GM18909 (cell line): ENCODE measurements at regions not wholly inside any gene's neighbourhood (a gene's known extent, or its start where the extent isn't known, plus 50 kb on each side); places are given as distances from the start of the nearest gene placed in this dataset.

Experiments
- ATAC-seq: cut with Tn5 transposase; IDR thresholded peaks from one replicate; pipeline ENCODE4 v1.9.1; 2021; ENCODE audit warnings: mild to moderate bottlenecking; ENCODE audit not compliant: unreplicated experiment, poor library complexity

GRCh38 chr20:9981829-9982228 lies 53.0 kb upstream of the ANKEF1 start:
- no peak for ATAC-seq

- peak; percentile 97 for ATAC-seq
Measured at GRCh38 chr20:9978397-9979004, 56.3 kb upstream of the ANKEF1 start.

GRCh38 chr20:9977629-9978028 lies 57.2 kb upstream of the ANKEF1 start:
- no peak for ATAC-seq

GRCh38 chr20:9974324-9974723 lies 60.5 kb upstream of the ANKEF1 start:
- no peak for ATAC-seq

- ATAC-seq: no peak
Measured at GRCh38 chr20:9971746-9972145, 63.0 kb upstream of the ANKEF1 start.

GRCh38 chr20:9969626-9970025 lies 65.2 kb upstream of the ANKEF1 start:
- no peak for ATAC-seq

GRCh38 chr20:9968015-9968414 lies 66.8 kb upstream of the ANKEF1 start:
- no peak for ATAC-seq

GRCh38 chr20:9966966-9967365 lies 67.8 kb upstream of the ANKEF1 start:
- ATAC-seq: no peak

GRCh38 chr20:9963029-9963428 lies 71.8 kb upstream of the ANKEF1 start:
- ATAC-seq: no peak

- no peak for ATAC-seq
Measured at GRCh38 chr20:9958693-9959092, 76.1 kb upstream of the ANKEF1 start.

GRCh38 chr20:9955646-9956045 lies 79.1 kb upstream of the ANKEF1 start:
- ATAC-seq: no peak

- ATAC-seq: no peak
Measured at GRCh38 chr20:9949563-9949962, 85.2 kb upstream of the ANKEF1 start.

- no peak for ATAC-seq
Measured at GRCh38 chr20:9945408-9945807, 89.4 kb upstream of the ANKEF1 start.

- ATAC-seq: no peak
Measured at GRCh38 chr20:9942736-9943135, 92.1 kb upstream of the ANKEF1 start.

- ATAC-seq: no peak
Measured at GRCh38 chr20:9940329-9940728, 94.5 kb upstream of the ANKEF1 start.

GRCh38 chr20:9939231-9939630 lies 95.6 kb upstream of the ANKEF1 start:
- ATAC-seq: no peak

- no peak for ATAC-seq
Measured at GRCh38 chr20:9935285-9935684, 96.4 kb upstream of the PAK5 start.

- no peak for ATAC-seq
Measured at GRCh38 chr20:9930142-9930541, 91.3 kb upstream of the PAK5 start.

GRCh38 chr20:9928955-9929354 lies 90.1 kb upstream of the PAK5 start:
- ATAC-seq: no peak

GRCh38 chr20:9928281-9928737 lies 89.4 kb upstream of the PAK5 start:
- ATAC-seq: peak; percentile 84

- ATAC-seq: no peak
Measured at GRCh38 chr20:9927224-9927623, 88.3 kb upstream of the PAK5 start.

- no peak for ATAC-seq
Measured at GRCh38 chr20:9926476-9926875, 87.6 kb upstream of the PAK5 start.

- no peak for ATAC-seq
Measured at GRCh38 chr20:9926007-9926406, 87.1 kb upstream of the PAK5 start.
